ENCODE measurements at regions not wholly inside any gene's neighbourhood (a gene's known extent, or its start where the extent isn't known, plus 50 kb on each side); places are given as distances from the start of the nearest gene placed in this dataset.

DNA sequence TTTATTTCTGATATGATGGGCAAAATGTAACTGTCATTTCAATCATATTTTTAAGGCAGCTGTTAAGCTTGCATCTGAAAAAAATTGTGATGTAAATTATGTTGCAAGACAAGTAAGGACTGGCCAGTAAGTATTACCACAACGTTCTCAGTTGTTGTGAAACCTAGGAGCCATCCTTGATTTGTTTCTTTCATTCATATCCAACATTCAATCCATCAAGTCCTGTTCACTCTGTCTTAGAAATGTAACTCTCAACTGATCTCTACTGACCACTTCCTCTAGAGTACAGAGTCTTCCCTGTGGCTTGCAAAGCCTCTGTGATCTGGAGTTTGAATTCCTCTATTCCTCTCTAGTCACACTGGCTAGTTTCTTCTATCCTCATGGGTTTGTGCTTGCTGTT lies 161.4 kb upstream of the MAD2L1 start:
- TF ChIP-seq, protein P1, sequence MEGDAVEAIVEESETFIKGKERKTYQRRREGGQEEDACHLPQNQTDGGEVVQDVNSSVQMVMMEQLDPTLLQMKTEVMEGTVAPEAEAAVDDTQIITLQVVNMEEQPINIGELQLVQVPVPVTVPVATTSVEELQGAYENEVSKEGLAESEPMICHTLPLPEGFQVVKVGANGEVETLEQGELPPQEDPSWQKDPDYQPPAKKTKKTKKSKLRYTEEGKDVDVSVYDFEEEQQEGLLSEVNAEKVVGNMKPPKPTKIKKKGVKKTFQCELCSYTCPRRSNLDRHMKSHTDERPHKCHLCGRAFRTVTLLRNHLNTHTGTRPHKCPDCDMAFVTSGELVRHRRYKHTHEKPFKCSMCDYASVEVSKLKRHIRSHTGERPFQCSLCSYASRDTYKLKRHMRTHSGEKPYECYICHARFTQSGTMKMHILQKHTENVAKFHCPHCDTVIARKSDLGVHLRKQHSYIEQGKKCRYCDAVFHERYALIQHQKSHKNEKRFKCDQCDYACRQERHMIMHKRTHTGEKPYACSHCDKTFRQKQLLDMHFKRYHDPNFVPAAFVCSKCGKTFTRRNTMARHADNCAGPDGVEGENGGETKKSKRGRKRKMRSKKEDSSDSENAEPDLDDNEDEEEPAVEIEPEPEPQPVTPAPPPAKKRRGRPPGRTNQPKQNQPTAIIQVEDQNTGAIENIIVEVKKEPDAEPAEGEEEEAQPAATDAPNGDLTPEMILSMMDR (IDR thresholded peaks at IDR 0.05): no peak
- TF ChIP-seq POLR2AphosphoS5 (IDR thresholded peaks at IDR 0.05; ENCODE audit: insufficient read depth in 1 of 2, low read depth in 1 of 2): no peak
